Muscle of back (tissue), 3 donors: ENCODE measurements at regions not wholly inside any gene's neighbourhood (a gene's known extent, or its start where the extent isn't known, plus 50 kb on each side); places are given as distances from the start of the nearest gene placed in this dataset.

Experiments
- DNase-seq, 3 donors: peaks; one replicate each; pipeline versions ENCODE4 v3.0.0 to v3.0.0-alpha.2; 2013

GRCh38 chr16:51321251-51321650 is 170.2 kb upstream of the SALL1 start:
- no peak for DNase-seq

GRCh38 chr16:51317575-51317974 is 166.5 kb upstream of the SALL1 start:
- DNase-seq: no peak

- no peak for DNase-seq
Observed at GRCh38 chr16:51313198-51313597, 162.1 kb upstream of the SALL1 start.

- no peak for DNase-seq
Observed at GRCh38 chr16:51312363-51313150, 161.5 kb upstream of the SALL1 start.

- no peak for DNase-seq
Observed at GRCh38 chr16:51310159-51310558, 159.1 kb upstream of the SALL1 start.

- DNase-seq: no peak
Observed at GRCh38 chr16:51306886-51307595, 156.0 kb upstream of the SALL1 start.

- peak; percentile 22 to 40 (median 23) for DNase-seq
Observed at GRCh38 chr16:51306116-51306515, 155.0 kb upstream of the SALL1 start.

GRCh38 chr16:51305337-51305736 is 154.3 kb upstream of the SALL1 start:
- no peak for DNase-seq

- DNase-seq: no peak
Observed at GRCh38 chr16:51302042-51302441, 151.0 kb upstream of the SALL1 start.

GRCh38 chr16:51298800-51299199 is 147.7 kb upstream of the SALL1 start:
- DNase-seq: no peak

GRCh38 chr16:51290442-51291285 is 139.6 kb upstream of the SALL1 start:
- no peak for DNase-seq

GRCh38 chr16:51289336-51289735 is 138.3 kb upstream of the SALL1 start:
- DNase-seq: no peak

GRCh38 chr16:51287121-51287755 is 136.2 kb upstream of the SALL1 start:
- DNase-seq: no peak

- no peak for DNase-seq
Observed at GRCh38 chr16:51286272-51286671, 135.2 kb upstream of the SALL1 start.

- no peak for DNase-seq
Observed at GRCh38 chr16:51276336-51276735, 125.3 kb upstream of the SALL1 start.

GRCh38 chr16:51272420-51272819 is 121.3 kb upstream of the SALL1 start:
- no peak for DNase-seq

GRCh38 chr16:51271156-51271701 is 120.2 kb upstream of the SALL1 start:
- no peak for DNase-seq

- DNase-seq: no peak
Observed at GRCh38 chr16:51268237-51268636, 117.2 kb upstream of the SALL1 start.

GRCh38 chr16:51267681-51268080 is 116.6 kb upstream of the SALL1 start:
- no peak for DNase-seq

GRCh38 chr16:51262428-51262827 is 111.4 kb upstream of the SALL1 start:
- DNase-seq: no peak

- DNase-seq: no peak
Observed at GRCh38 chr16:51261919-51262318, 110.8 kb upstream of the SALL1 start.
